HG03135 (cell line): ENCODE measurements at regions not wholly inside any gene's neighbourhood (a gene's known extent, or its start where the extent isn't known, plus 50 kb on each side); places are given as distances from the start of the nearest gene placed in this dataset.
"Not testable (repeated sequence)": the region's sequence is repeated elsewhere in the genome, so short reads cannot be mapped to it uniquely, and the experiment has no call there.

Experiments used
- ATAC-seq: cut with Tn5 transposase; IDR thresholded peaks from one replicate; pipeline ENCODE4 v1.9.1; 2021; ENCODE audit warnings: mild to moderate bottlenecking, moderate library complexity; ENCODE audit not compliant: unreplicated experiment

GRCh38 chr14:59133709-59134108, 54.8 kb upstream of the DAAM1 start:
- no peak for ATAC-seq

GRCh38 chr14:59134307-59134706, 54.2 kb upstream of the DAAM1 start:
- no peak for ATAC-seq

DNA sequence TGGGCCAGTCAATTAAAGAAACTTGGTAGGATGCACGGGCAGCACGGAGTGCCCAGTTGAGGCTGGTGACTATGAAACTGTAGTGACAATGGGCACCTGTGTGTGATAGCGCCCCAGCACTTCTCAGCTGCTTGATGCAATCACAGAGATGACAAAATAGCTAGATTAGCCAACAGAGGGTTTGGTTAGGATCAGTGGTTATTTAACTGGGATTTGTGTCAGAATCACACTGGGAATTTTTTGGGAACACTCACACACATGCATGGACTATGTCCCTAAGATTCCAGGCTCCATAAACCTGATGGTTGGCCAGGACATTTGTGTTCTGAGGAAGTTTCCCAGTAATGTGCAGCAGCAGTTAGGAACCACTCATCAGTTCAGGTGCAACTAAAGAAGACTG, 51.2 kb upstream of the DAAM1 start:
- ATAC-seq = no peak

GRCh38 chr14:59138576-59138975, 49.9 kb upstream of the DAAM1 start:
- ATAC-seq = not testable (repeated sequence)
